Ishikawa (cell line): ENCODE measurements at regions not wholly inside any gene's neighbourhood (a gene's known extent, or its start where the extent isn't known, plus 50 kb on each side); places are given as distances from the start of the nearest gene placed in this dataset.

Experiments
- CEBPB ChIP-seq: IDR thresholded peaks from 2 replicates; pipeline ENCODE4 v1.6.1; 2012
- CREB1 ChIP-seq: IDR thresholded peaks from 2 replicates; pipeline ENCODE4 v1.6.1; 2012; ENCODE audit warnings: low read depth
- EGR1 ChIP-seq: IDR thresholded peaks from 2 replicates; pipeline ENCODE4 v1.6.1; 2012
- EP300 ChIP-seq: IDR thresholded peaks from 2 replicates; pipeline ENCODE4 v1.6.1; 2012; ENCODE audit warnings: borderline replicate concordance
- MAX ChIP-seq: IDR thresholded peaks from 2 replicates; pipeline ENCODE4 v1.6.1; 2012
- RAD21 ChIP-seq: IDR thresholded peaks from 2 replicates; pipeline ENCODE4 v1.6.1; 2012; ENCODE audit warnings: low read depth
- REST ChIP-seq: IDR thresholded peaks from 2 replicates; pipeline ENCODE4 v1.6.1; 2012; ENCODE audit warnings: low read depth, mild to moderate bottlenecking
- TAF1 ChIP-seq: IDR thresholded peaks from 2 replicates; pipeline ENCODE4 v1.6.1; 2012; ENCODE audit warnings: low read depth, mild to moderate bottlenecking
- TCF12 ChIP-seq: IDR thresholded peaks from 2 replicates; pipeline ENCODE4 v1.6.1; 2012; ENCODE audit warnings: low read depth
- TEAD4 ChIP-seq: IDR thresholded peaks from 2 replicates; pipeline ENCODE4 v1.6.1; 2012
- USF1 ChIP-seq: IDR thresholded peaks from 2 replicates; pipeline ENCODE4 v1.6.1; 2012
- YY1 ChIP-seq: IDR thresholded peaks from 2 replicates; pipeline ENCODE4 v1.6.1; 2012; ENCODE audit warnings: low read depth
- ZBTB7A ChIP-seq: IDR thresholded peaks from 2 replicates; pipeline ENCODE4 v1.6.1; 2012; ENCODE audit warnings: low read depth

- TF ChIP-seq REST (no peak), MAX (no peak), TCF12 (no peak), RAD21 (no peak), EP300 (no peak), YY1 (no peak), USF1 (no peak), CEBPB (no peak), ZBTB7A (no peak), CREB1 (no peak), TAF1 (no peak), EGR1 (no peak), TEAD4 (no peak)
These were observed 90.9 kb upstream of the LNX1 start for GRCh38 chr4:53682196-53682595.
